ENCODE measurements at regions not wholly inside any gene's neighbourhood (a gene's known extent, or its start where the extent isn't known, plus 50 kb on each side); places are given as distances from the start of the nearest gene placed in this dataset.
"Not testable (repeated sequence)": the region's sequence is repeated elsewhere in the genome, so short reads cannot be mapped to it uniquely, and the experiment has no call there.

GRCh38 chr2:129831018-129831417 is 148.4 kb upstream of the RAB6C start:
- DNase-seq: no peak

DNA sequence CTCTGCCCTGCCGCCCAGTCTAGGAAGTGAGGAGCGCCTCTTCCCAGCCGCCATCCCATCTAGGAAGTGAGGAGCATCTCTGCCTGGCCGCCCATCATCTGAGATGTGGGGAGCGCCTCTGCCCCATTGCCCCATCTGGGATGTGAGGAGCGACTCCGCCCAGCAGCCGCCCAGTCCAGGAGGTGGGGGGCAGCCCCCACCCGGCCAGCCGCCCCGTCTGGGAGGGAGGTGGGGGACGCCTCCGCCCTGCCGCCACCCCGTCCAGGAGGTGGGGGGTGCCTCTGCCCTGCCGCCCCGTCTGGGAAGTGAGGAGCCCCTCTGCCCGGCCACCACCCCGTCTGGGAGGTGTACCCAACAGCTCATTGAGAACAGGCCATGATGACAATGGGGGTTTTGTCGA is 146.0 kb upstream of the RAB6C start:
- not testable (repeated sequence) for DNase-seq

- DNase-seq: no peak
These were observed 132.4 kb upstream of the RAB6C start for GRCh38 chr2:129847043-129847442.

- peak in 1 of 2 donors; percentile 74 for DNase-seq
These were observed 129.8 kb upstream of the RAB6C start for GRCh38 chr2:129849559-129850160.

DNA sequence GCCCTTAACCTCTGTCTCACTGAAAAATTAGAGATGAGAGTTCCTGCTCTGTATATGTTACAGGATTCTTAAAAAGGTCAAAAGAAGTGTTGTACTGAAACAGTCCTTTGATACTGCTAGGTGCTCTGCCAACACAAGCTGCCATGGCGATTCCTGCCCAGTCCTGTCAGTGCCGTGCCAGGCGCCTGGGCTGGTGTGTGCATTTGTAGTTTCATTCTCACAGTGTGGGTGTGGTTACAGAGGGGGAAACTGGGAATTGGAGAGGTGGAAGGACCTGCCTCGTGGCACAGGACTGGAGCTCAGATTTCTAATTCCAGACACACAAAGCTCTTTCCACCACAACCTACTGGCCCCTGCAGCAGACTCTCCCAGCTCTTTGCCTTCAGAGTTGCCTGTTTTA is 122.3 kb upstream of the RAB6C start:
- no peak for DNase-seq

- DNase-seq: no peak
These were observed 120.3 kb upstream of the RAB6C start for GRCh38 chr2:129859175-129859574.

DNA sequence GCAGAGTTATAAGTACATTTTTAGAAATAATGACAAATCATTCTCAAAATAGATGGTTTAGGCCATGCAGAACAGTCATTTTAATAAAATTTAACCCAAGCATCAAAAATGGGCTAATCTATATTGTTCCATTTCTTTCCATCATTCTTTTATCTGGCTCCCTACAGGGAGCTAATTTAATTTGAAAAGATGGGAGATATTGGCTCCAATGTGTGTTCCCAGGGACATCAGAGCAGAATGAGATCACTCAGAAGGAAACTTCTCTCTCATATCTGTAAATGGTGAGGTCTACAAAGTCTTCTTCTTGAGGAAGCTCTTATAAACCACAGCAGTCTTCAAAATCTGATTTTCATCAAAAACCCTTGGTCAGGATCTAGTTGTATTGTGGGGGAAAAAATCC is 119.4 kb upstream of the RAB6C start:
- no peak for DNase-seq

DNA sequence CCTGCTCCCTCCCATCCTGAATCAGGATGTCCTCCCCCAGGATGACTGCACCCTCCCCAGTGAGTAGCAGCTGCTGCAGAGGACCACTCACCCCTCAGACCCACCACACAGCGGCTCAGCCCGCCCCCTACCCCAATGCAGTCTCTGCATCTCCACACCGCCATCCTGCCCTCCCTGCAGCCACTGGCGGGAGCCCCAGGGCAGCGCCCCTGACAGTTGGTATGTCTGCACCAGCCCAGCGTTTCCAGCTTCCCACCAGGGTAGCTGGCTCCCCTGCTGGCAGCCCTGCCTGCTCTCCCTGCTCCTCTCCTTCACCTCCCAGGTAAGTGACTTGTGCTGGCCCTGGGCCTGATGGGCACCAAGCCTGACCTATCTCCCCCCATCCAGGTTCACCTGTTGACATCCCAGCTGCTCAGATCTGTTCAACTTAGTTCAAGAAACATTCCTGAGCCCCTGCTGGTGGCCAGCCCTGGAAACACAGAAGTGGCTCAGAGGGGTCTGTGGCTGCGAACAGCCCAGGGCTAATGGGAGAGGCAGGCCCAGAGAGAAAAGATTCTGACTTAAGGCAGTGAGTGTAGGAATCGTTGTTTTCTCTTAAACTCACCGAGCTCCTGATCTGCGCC is 117.7 kb upstream of the RAB6C start:
- no peak for DNase-seq

- no peak for DNase-seq
These were observed 116.8 kb upstream of the RAB6C start for GRCh38 chr2:129862668-129863067.

DNA sequence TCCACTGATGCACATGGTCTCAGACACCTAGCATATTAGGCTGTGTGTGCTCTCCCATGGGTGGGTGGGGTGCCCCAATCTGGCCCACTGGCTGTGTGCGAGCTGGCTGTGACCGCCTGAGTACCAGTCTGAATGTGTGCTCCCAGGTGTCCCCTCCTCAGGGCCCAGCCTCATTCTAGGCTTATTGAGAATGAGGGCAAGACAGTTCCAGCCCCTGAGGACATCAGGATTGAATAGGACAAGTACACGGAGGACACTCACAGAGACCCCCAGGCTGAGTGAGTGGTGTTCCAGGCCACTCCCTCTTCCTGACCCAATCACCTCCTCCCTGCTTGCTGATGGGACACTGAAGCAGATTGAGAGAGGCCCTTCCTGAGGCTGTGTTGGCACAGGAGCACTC is 116.1 kb upstream of the RAB6C start:
- DNase-seq: no peak

DNA sequence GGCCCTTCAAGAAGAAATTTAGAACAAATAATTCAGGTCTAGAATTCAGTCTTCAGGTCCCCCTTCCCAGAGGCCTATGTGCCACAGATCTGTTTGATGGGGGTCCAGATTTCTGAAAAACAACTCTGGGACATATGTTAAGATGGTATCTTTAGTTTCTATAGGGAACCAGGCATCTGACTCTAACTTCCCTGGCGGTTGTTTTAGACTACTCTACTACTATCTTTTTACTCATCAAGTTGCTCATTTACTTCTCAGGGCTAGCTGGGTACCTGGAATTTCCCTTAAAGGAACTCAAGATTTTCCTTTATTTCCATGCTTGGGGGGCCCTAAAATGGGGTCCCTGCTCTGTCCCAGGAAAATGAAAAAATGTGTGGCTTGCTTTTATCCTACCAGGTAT is 114.7 kb upstream of the RAB6C start:
- no peak for DNase-seq

DNA sequence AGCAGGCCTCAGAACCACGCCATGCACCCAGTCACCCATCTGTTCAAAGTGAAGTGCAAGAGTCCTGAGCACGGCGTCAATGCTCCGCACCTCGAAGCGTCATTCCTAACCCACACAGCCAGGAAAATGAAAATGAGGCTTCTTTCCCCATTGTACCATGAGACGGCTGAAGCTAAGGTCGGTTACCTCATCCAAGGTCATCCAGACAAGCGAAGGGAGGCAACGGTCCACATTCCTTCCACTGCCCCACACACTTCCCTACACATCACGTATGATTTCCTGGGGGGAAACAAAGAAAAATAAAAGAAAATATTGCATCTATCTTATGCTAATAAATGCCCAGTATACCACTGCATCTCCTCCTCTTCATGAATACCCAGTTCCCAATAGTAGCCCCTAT is 113.5 kb upstream of the RAB6C start:
- no peak for DNase-seq

DNA sequence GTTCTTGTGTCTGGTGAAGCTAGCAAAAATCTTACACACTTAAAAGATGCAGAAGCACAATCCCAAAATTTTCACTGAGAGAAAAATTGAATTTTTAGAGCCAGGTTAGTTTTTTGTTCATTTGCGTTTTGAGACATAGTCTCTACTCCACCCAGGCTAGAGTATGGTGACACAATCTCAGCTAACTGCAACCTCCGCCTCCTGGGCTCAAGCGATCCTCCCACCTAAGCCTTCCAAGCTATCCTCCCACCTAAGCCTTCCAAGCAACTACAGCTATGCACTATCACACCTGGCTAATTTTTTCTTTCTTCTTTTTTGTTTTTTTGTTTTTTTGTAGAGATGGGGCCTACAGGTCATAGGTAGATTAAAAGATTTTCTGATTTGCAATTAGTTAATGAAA is 113.1 kb upstream of the RAB6C start:
- DNase-seq: no peak

- DNase-seq: no peak
These were observed 111.3 kb upstream of the RAB6C start for GRCh38 chr2:129868151-129868550.

GRCh38 chr2:129870685-129871241 is 108.7 kb upstream of the RAB6C start:
- no peak for DNase-seq

DNA sequence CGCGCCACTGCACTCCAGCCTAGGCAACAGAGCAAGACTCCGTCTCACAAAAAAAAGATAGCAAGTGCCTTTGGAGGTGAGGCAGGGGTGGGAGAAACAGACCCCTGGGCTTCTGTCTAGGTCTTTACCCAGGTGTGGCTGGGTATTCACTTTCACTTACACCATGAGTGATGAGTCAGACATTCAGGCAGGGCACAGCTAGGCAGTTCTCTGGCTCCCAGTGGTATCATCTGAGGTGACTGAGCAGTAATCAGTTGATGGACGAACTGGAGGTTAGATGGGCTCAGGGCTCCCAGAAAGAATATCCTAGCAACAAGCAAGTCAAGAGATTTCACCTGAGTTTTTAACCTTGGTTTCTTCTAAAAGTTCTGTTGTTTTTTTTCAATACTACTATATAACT is 107.0 kb upstream of the RAB6C start:
- no peak for DNase-seq

DNA sequence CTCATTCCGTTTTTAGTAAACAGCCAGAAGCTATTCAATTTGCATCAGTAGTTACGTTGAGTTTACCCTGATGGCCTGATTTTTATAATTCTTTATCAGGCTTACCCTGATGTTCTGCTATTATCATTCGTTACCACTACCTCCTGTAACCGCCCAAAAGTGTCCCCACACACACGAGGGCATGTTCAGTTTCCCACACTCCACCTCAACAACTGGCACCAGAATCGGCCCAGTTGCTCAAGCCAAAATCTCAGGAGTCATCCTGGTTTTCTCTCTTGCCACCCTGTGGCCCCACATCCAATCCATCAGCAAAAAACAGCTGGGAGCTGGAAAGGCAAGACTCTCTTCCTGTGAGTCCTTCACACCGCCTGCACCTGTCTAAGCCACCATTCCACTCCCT is 102.9 kb upstream of the RAB6C start:
- no peak for DNase-seq

DNA sequence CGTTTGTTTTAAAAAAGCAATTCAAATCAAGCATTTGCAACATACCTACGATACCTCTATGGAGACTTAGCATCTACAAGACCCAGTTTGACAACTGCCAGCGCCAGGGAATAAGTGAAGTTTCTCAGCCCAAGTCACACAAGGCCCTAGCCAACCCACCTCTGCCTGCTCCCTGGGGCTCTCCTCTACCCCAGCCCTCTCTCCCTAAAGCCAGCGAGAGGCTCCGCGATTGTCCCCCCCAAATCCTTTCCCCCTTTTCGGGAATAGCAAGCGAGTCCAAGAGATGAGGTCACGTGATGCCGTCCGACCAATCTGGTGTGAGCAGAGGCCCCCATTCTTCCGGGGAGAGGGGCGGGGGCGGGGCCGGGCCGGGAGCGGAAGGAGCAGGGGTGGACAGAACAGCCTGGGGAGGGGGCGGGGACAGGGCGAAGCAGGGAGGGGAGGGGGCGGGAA is 102.2 kb upstream of the RAB6C start:
- peak; percentile 90 to 91 for DNase-seq

- DNase-seq: no peak
These were observed 101.4 kb upstream of the RAB6C start for GRCh38 chr2:129877795-129878775.

DNA sequence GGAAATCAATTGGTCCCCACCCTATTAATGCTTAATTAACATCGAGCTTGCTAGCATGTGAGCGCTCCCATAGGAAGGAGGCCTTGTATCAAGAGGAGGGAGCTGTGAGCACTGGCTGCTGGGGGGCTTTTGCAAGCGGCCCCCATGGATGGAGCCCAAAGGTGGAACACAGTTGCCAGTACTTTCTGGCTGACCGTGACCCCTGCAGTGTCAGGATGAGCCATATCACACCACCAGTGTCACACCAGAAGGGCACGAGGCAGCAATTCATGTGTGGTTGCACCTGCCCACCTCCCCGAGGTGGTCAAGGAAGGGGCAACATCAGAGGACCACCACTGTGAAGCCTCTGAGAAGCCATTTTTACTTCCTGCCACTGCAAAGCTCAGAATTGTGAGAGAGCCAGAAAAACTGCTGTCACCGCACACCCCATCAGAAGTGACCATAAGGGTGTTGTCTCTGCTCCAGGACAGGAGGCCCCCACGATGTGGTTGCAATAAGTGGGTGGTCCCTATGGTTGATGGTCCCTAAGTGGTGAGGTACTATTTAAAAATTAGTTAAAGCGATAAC is 99.8 kb upstream of the RAB6C start:
- no peak for DNase-seq

- no peak for DNase-seq
These were observed 99.2 kb upstream of the RAB6C start for GRCh38 chr2:129880309-129880708.

GRCh38 chr2:129880971-129881370 is 98.5 kb upstream of the RAB6C start:
- no peak for DNase-seq

GRCh38 chr2:129881786-129882396 is 97.6 kb upstream of the RAB6C start:
- DNase-seq: no peak

All from CD4-positive, alpha-beta T cell treated with Interleukin-4 for 1 hour (primary cell).